Colon (tissue), 2 donors: ENCODE measurements at regions not wholly inside any gene's neighbourhood (a gene's known extent, or its start where the extent isn't known, plus 50 kb on each side); places are given as distances from the start of the nearest gene placed in this dataset.

ENCODE experiments used
- FAIRE-seq: peaks from 2 replicates; lab custom pipeline; 2012; peaks lifted over from hg19 to GRCh38; lab: Jason Lieb, UNC
- donor health status: control.
- donor health status: control.

GRCh38 chr12:45549337-45549902 lies 180.1 kb upstream of the ARID2 start:
- no peak for FAIRE-seq

DNA sequence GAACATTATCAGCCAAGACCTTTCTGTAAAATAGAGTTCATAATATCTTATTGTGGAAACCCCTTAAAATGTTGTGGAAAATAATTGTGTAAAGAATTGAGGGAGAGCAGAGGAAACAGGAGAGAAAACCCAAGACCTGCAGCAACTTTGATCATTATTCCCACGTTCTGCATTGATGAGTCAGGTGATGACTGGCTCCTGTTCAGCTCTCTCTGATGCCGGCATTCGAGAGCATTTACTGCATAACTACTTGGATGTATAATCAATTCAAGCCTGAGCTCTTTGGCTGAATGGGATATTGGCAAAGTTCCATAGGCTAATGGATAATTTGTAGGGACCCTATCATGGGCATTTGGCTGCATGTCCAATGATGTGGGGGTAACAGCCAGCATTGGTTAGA lies 176.3 kb upstream of the ARID2 start:
- no peak for FAIRE-seq

DNA sequence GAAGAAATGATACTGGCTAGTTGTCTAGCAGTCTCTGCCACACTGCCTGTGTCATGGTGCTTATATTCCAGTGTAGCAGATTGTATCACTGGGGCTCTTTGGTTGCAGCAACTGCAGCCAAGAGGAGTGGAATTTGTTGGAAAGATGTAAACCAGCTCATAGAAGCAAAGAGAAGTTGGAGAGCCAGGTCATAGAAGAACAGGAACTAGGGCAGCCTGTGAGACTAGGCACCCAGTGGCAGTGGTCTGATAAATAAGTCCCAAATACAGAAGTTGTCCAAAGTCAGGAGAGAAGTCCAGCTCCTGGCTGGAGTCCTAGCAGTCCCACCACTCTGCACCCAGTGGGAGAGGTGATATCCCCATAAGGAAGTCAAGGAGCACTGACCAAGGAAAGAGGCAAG lies 172.5 kb upstream of the ARID2 start:
- FAIRE-seq: no peak

- no peak for FAIRE-seq
Measured at GRCh38 chr12:45558353-45558752, 171.2 kb upstream of the ARID2 start.

- FAIRE-seq: no peak
Measured at GRCh38 chr12:45559537-45559936, 170.0 kb upstream of the ARID2 start.

DNA sequence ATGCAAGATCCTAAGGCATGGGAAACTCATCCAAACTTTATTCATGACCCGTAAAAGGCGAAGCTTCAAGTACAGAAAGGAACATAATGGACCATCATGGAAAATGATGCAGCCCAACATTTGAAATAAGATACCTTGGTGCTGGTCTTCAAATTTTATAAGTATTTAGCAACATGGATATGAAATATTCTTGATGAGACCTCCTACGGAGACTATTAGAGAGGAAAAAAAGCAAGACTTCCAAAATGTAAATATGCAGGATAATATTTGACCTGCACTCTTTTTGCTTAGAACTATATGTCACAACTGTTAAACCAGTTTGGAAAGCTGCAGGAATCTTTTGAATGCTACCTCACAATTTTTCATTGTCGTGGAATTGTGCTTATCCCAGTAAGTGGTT lies 168.8 kb upstream of the ARID2 start:
- FAIRE-seq: no peak

GRCh38 chr12:45561488-45561887 lies 168.0 kb upstream of the ARID2 start:
- no peak for FAIRE-seq

GRCh38 chr12:45565590-45565989 lies 163.9 kb upstream of the ARID2 start:
- no peak for FAIRE-seq

DNA sequence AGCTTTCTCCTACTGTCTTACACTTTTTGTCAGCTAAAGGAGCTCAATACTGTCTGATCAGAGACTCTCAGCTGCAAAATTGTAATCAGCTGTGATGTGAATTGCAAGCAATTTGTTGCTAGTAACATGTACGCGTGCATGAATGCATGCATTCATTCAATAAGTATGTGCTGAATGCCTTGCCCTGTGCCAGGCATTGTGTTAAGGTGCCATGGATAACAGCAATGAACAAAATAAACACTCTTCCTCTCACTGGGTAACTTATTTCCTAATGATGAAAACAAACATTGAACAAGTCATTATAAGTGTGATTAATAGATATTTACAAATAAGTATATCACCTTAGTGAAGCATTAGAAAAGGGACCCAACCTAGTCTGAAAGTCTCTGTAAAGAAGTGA lies 163.2 kb upstream of the ARID2 start:
- FAIRE-seq: no peak

DNA sequence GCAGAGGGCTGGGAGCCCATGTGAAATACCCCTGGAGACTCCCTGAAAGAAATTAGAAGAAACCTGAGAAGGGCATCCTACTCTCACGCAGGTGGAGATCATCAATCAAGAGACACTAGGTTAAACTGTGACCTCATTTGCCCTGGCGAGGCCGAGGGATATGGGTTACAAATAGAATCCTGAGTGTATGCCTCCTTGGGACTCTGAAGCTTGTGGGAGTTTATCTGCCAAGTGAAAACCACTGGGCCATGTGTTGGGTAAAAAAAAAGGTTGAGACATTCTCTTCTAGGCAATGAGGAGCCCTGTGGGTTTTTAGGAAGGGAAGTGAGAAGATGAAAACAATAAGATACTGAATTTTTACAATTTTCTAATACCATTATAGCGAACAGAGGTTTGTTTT lies 160.7 kb upstream of the ARID2 start:
- FAIRE-seq: no peak

- no peak for FAIRE-seq
Measured at GRCh38 chr12:45570501-45570900, 159.0 kb upstream of the ARID2 start.

- FAIRE-seq: no peak
Measured at GRCh38 chr12:45572114-45572513, 157.4 kb upstream of the ARID2 start.

- no peak for FAIRE-seq
Measured at GRCh38 chr12:45575417-45575816, 154.1 kb upstream of the ARID2 start.

GRCh38 chr12:45575823-45576475 lies 153.6 kb upstream of the ARID2 start:
- no peak for FAIRE-seq

DNA sequence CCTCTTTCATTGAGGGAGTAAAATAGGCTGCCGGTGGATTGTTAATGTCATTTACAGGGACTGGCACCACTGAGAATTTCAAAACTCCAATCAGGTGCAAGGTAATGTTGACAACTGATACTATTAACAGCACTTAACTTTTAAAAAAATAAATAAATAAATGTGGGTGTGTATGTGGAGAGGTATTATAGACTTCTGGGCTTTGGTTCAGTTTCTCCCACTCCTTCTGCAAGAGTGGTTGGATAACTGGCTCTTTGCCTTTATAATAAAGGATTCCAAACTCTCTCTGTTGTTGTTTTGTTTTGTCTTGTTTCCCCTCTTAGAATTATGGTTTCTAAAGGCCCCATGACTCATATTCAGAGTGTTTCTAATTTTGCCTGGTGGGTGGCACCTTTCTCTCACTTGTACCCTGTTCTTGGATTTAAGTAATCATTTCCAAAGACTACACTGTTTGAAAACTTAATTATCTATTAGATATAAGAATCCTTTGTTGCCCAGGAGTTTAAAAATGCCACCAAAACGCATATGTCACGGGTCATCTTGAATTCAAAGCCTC lies 151.6 kb upstream of the ARID2 start:
- no peak for FAIRE-seq

- FAIRE-seq: no peak
Measured at GRCh38 chr12:45580356-45580969, 149.0 kb upstream of the ARID2 start.

GRCh38 chr12:45581112-45581511 lies 148.4 kb upstream of the ARID2 start:
- no peak for FAIRE-seq

DNA sequence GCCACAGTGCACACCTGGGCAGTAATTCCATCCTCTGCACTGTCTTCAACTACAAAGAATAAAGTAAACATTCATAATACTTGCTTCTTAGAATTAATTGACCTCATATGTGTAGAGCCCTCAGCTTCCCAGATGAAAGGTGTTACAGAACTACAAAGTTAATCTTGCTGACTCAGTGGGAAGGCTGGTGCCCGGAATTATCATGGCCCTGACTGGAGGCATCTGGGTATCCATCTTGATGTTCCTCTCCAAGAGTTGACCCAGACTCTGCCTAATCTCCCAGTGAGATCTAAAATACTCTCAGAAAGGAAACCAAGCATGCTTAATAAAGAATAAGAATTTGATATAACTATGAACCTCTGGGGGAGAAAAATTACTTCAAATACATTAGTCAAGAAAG lies 147.0 kb upstream of the ARID2 start:
- no peak for FAIRE-seq

DNA sequence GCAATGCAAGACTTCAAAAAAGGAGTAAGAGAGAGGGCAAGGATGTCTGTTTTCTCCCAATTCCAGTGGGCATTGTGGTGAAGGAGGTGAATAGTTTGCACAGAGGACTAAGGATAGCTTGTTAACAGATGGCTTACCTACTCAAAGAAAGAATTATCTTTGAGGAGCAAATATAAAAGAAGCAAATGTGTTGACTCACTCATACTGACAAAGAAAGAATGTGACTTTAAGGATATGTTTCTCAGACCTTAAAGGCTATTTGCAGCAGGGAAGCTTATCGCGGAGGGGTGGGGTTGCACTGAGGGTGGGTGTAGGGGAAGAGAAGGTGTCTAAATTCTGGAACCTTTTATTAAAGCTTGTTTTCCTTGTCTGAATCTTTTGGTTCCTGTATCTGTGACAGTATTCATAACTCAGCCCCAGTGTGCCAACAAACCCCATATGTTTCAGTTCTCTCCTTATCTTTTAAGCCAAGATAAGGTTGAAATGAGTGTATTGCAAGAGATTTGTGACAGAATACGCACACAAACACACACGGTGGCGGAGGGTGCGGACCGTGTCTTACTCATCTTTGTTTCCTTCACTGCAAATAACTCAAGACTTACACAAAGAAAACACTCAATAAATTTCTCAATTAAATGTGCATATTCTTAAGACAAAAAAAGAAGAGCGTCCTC lies 146.4 kb upstream of the ARID2 start:
- FAIRE-seq: no peak

GRCh38 chr12:45584336-45584735 lies 145.2 kb upstream of the ARID2 start:
- FAIRE-seq: no peak

GRCh38 chr12:45585522-45586230 lies 143.8 kb upstream of the ARID2 start:
- FAIRE-seq: no peak

- no peak for FAIRE-seq
Measured at GRCh38 chr12:45586486-45586885, 143.0 kb upstream of the ARID2 start.
